Peyer's patch (tissue), 4 donors: ENCODE measurements at regions not wholly inside any gene's neighbourhood (a gene's known extent, or its start where the extent isn't known, plus 50 kb on each side); places are given as distances from the start of the nearest gene placed in this dataset.

ENCODE experiments used
- DNase-seq, 3 donors: peaks; one replicate each; pipeline ENCODE4 v3.0.0-alpha.2; 2017 to 2019
- H3K27ac ChIP-seq, 4 donors: fragments of 200-600 bp; sonication (generic); one replicate each; pipeline ENCODE4 v1.5.1; 2016 to 2019
- H3K27me3 ChIP-seq, 2 donors: fragments of 200-600 bp; sonication (generic); one replicate each; pipeline ENCODE4 v1.5.1; 2019
- H3K36me3 ChIP-seq, 3 donors: fragments of 200-600 bp; sonication (generic); one replicate each; pipeline ENCODE4 v1.5.1; 2016 to 2019
- H3K4me1 ChIP-seq, 4 donors: fragments of 200-600 bp; sonication (generic); one replicate each; pipeline ENCODE4 v1.5.1; 2016 to 2019
- H3K4me3 ChIP-seq, 4 donors: fragments of 200-600 bp; sonication (generic); 1 replicate in 3 of 4; 2 replicates in 1 of 4; pipeline ENCODE4 v1.5.1; 2016 to 2019; ENCODE audit warnings: mild to moderate bottlenecking in 1 of 4
- H3K9me3 ChIP-seq, 4 donors: fragments of 200-600 bp; sonication (generic); one replicate each; pipeline ENCODE4 v1.5.1; 2016 to 2019; ENCODE audit warnings: mild to moderate bottlenecking in 1 of 4
- CTCF ChIP-seq, 6 experiments: fragments of 450-650 bp in 4 of 6; fragments of 200-600 bp in 2 of 6; sonication (generic) in 1 of 6; IDR thresholded peaks; one replicate each; pipeline ENCODE4 v1.5.1; 2017 to 2019; ENCODE audit warnings: antibody characterized with exemption in 6 of 6, mild to moderate bottlenecking in 3 of 6, moderate library complexity in 1 of 6
- POLR2A ChIP-seq, 2 donors: fragments of 450-650 bp; IDR thresholded peaks; one replicate each; pipeline ENCODE4 v1.5.1; 2017; ENCODE audit warnings: antibody characterized with exemption in 2 of 2, mild to moderate bottlenecking in 2 of 2, moderate library complexity in 2 of 2

GRCh38 chr13:29996316-29996715 is 145.9 kb upstream of the UBL3 start:
- no peak for DNase-seq
- TF ChIP-seq POLR2A (IDR thresholded peaks at IDR 0.05) = no peak
- no peak for TF ChIP-seq CTCF (IDR thresholded peaks at IDR 0.05)
- Histone ChIP-seq H3K36me3 (no peaks in the 10 kb centered on the region), H3K4me1 (no peaks in the 10 kb centered on the region), H3K27ac (no peak overlapping the region), H3K9me3 (no peaks in the 10 kb centered on the region), H3K27me3 (no peaks in the 10 kb centered on the region), H3K4me3 (no peak overlapping the region)

GRCh38 chr13:29994911-29995595 is 144.6 kb upstream of the UBL3 start:
- no peak for DNase-seq
- Histone ChIP-seq H3K4me3 (no peak overlapping the region), H3K27me3 (no peaks in the 10 kb centered on the region), H3K27ac (no peak overlapping the region), H3K4me1 (no peaks in the 10 kb centered on the region), H3K9me3 (no peaks in the 10 kb centered on the region), H3K36me3 (no peaks in the 10 kb centered on the region)
- TF ChIP-seq POLR2A (IDR thresholded peaks at IDR 0.05) (no peak), CTCF (IDR thresholded peaks at IDR 0.05) (no peak)

GRCh38 chr13:29993716-29994488 is 143.5 kb upstream of the UBL3 start:
- no peak for DNase-seq
- TF ChIP-seq POLR2A (IDR thresholded peaks at IDR 0.05) (no peak), CTCF (IDR thresholded peaks at IDR 0.05) (no peak)
- no peaks in the 10 kb centered on the region for H3K27me3 ChIP-seq
- no peak overlapping the region for H3K4me3 ChIP-seq
- no peaks in the 10 kb centered on the region for H3K36me3 ChIP-seq
- H3K27ac ChIP-seq = no peak overlapping the region
- no peaks in the 10 kb centered on the region for H3K9me3 ChIP-seq
- H3K4me1 ChIP-seq = no peaks in the 10 kb centered on the region

DNA sequence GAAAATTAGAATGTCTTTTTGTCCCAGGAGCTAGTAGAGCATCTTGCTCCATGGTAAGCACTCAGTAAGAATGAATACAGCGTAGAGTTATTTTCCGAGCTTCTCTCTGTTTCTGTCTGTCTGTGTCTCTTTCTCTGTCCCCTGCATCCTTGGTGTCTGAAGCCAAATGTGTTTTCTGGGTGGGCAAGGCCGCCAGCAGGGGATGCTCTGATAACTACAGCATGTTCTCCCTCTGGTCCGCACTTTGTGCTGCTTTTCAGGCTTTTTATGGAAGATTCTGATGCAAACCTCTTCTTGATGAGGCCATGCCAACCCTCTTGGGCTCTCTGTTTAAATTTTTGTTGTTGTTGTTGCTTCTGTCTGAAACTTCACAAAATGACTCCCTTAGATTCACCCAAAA is 142.8 kb upstream of the UBL3 start:
- H3K9me3 ChIP-seq = no peaks in the 10 kb centered on the region
- no peaks in the 10 kb centered on the region for H3K27me3 ChIP-seq
- no peak for DNase-seq
- TF ChIP-seq POLR2A (IDR thresholded peaks at IDR 0.05) = no peak
- no peak for TF ChIP-seq CTCF (IDR thresholded peaks at IDR 0.05)
- no peak overlapping the region for H3K4me3 ChIP-seq
- H3K36me3 ChIP-seq = no peaks in the 10 kb centered on the region
- no peak overlapping the region for H3K27ac ChIP-seq
- H3K4me1 ChIP-seq = no peaks in the 10 kb centered on the region

- H3K4me1 ChIP-seq = no peaks in the 10 kb centered on the region
- no peaks in the 10 kb centered on the region for H3K36me3 ChIP-seq
- H3K4me3 ChIP-seq = no peak overlapping the region
- no peak for TF ChIP-seq POLR2A (IDR thresholded peaks at IDR 0.05)
- no peak for TF ChIP-seq CTCF (IDR thresholded peaks at IDR 0.05)
- H3K9me3 ChIP-seq = peaks cover 0 to 10% (median 0%) of the 10 kb centered on the region in 4 donors
- H3K27me3 ChIP-seq = no peaks in the 10 kb centered on the region
- H3K27ac ChIP-seq = no peak overlapping the region
- no peak for DNase-seq
Observed at GRCh38 chr13:29991343-29991742, 140.9 kb upstream of the UBL3 start.
